ENCODE measurements at regions not wholly inside any gene's neighbourhood (a gene's known extent, or its start where the extent isn't known, plus 50 kb on each side); places are given as distances from the start of the nearest gene placed in this dataset.

- H3K9me3 ChIP-seq (replicated peaks): no peaks in the 10 kb centered on the region
- DNase-seq (ENCODE audit: low read depth in 1 of 2, low spot score in 2 of 2): no peak
- H3K4me1 ChIP-seq (replicated peaks): no peaks in the 10 kb centered on the region
- H3K27ac ChIP-seq: no peak overlapping the region
- H3K4me3 ChIP-seq: no peak overlapping the region
- no peaks in the 10 kb centered on the region for H3K27me3 ChIP-seq (replicated peaks)
- no peaks in the 10 kb centered on the region for H3K36me3 ChIP-seq
These were observed 540.2 kb downstream of the NXPH1 start for GRCh38 chr7:8973601-8974000.

- no peak overlapping the region for H3K27ac ChIP-seq
- no peaks in the 10 kb centered on the region for H3K9me3 ChIP-seq (replicated peaks)
- no peak for DNase-seq (ENCODE audit: low read depth in 1 of 2, low spot score in 2 of 2)
- no peaks in the 10 kb centered on the region for H3K27me3 ChIP-seq (replicated peaks)
- no peak overlapping the region for H3K4me3 ChIP-seq
- H3K4me1 ChIP-seq (replicated peaks): no peaks in the 10 kb centered on the region
- H3K36me3 ChIP-seq: no peaks in the 10 kb centered on the region
These were observed 542.3 kb downstream of the NXPH1 start for GRCh38 chr7:8975681-8976080.

- H3K36me3 ChIP-seq: no peaks in the 10 kb centered on the region
- no peak for DNase-seq (ENCODE audit: low read depth in 1 of 2, low spot score in 2 of 2)
- no peak overlapping the region for H3K27ac ChIP-seq
- no peaks in the 10 kb centered on the region for H3K27me3 ChIP-seq (replicated peaks)
- H3K4me3 ChIP-seq: no peak overlapping the region
- no peaks in the 10 kb centered on the region for H3K4me1 ChIP-seq (replicated peaks)
- H3K9me3 ChIP-seq (replicated peaks): no peaks in the 10 kb centered on the region; the same call in 1 of the 2 replicates
These were observed 549.1 kb downstream of the NXPH1 start for GRCh38 chr7:8982338-8982992.

- Histone ChIP-seq H3K27ac (no peak overlapping the region), H3K27me3 (replicated peaks) (no peaks in the 10 kb centered on the region), H3K4me3 (no peak overlapping the region), H3K9me3 (replicated peaks) (no peaks in the 10 kb centered on the region; the same call in 1 of the 2 replicates), H3K4me1 (replicated peaks) (no peaks in the 10 kb centered on the region), H3K36me3 (no peaks in the 10 kb centered on the region)
- no peak for DNase-seq (ENCODE audit: low read depth in 1 of 2, low spot score in 2 of 2)
These were observed 551.8 kb downstream of the NXPH1 start for GRCh38 chr7:8985255-8985654.

GRCh38 chr7:8988267-8988666, 554.9 kb downstream of the NXPH1 start:
- Histone ChIP-seq H3K4me3 (no peak overlapping the region), H3K27me3 (replicated peaks) (no peaks in the 10 kb centered on the region), H3K4me1 (replicated peaks) (no peaks in the 10 kb centered on the region), H3K36me3 (no peaks in the 10 kb centered on the region), H3K9me3 (replicated peaks) (no peaks in the 10 kb centered on the region; the same call in 1 of the 2 replicates), H3K27ac (no peak overlapping the region)
- no peak for DNase-seq (ENCODE audit: low read depth in 1 of 2, low spot score in 2 of 2)

- no peaks in the 10 kb centered on the region; the same call in 1 of the 2 replicates for H3K9me3 ChIP-seq (replicated peaks)
- H3K4me1 ChIP-seq (replicated peaks): no peaks in the 10 kb centered on the region
- no peak overlapping the region for H3K27ac ChIP-seq
- no peaks in the 10 kb centered on the region for H3K36me3 ChIP-seq
- H3K4me3 ChIP-seq: no peak overlapping the region
- DNase-seq (ENCODE audit: low read depth in 1 of 2, low spot score in 2 of 2): no peak
- no peaks in the 10 kb centered on the region for H3K27me3 ChIP-seq (replicated peaks)
These were observed 557.8 kb downstream of the NXPH1 start for GRCh38 chr7:8991159-8991558.

GRCh38 chr7:8998762-8999161, 565.4 kb downstream of the NXPH1 start:
- no peak for DNase-seq (ENCODE audit: low read depth in 1 of 2, low spot score in 2 of 2)
- Histone ChIP-seq H3K9me3 (replicated peaks) (no peaks in the 10 kb centered on the region), H3K36me3 (no peaks in the 10 kb centered on the region), H3K27me3 (replicated peaks) (no peaks in the 10 kb centered on the region), H3K4me1 (replicated peaks) (no peaks in the 10 kb centered on the region), H3K27ac (no peak overlapping the region), H3K4me3 (no peak overlapping the region)

GRCh38 chr7:9013940-9014339, 580.5 kb downstream of the NXPH1 start:
- H3K4me1 ChIP-seq (replicated peaks): no peaks in the 10 kb centered on the region

GRCh38 chr7:9017286-9017685, 583.9 kb downstream of the NXPH1 start:
- no peaks in the 10 kb centered on the region for H3K27me3 ChIP-seq (replicated peaks)
- H3K9me3 ChIP-seq (replicated peaks): peaks cover 3% of the 10 kb centered on the region; the same call in 1 of the 2 replicates
- no peak for DNase-seq (ENCODE audit: low read depth in 1 of 2, low spot score in 2 of 2)
- H3K4me1 ChIP-seq (replicated peaks): no peaks in the 10 kb centered on the region
- H3K4me3 ChIP-seq: no peak overlapping the region
- no peaks in the 10 kb centered on the region for H3K36me3 ChIP-seq
- no peak overlapping the region for H3K27ac ChIP-seq

More at GRCh38 chr7:9013940-9014339, 580.5 kb downstream of the NXPH1 start:
- Histone ChIP-seq H3K9me3 (replicated peaks) (peaks cover 3% of the 10 kb centered on the region; the same call in 1 of the 2 replicates), H3K36me3 (no peaks in the 10 kb centered on the region), H3K4me3 (no peak overlapping the region), H3K27ac (no peak overlapping the region), H3K27me3 (replicated peaks) (no peaks in the 10 kb centered on the region)
- DNase-seq (ENCODE audit: low read depth in 1 of 2, low spot score in 2 of 2): no peak

GRCh38 chr7:9022456-9022855, 589.0 kb downstream of the NXPH1 start:
- Histone ChIP-seq H3K27me3 (replicated peaks) (no peaks in the 10 kb centered on the region), H3K27ac (no peak overlapping the region)
- no peak for DNase-seq (ENCODE audit: low read depth in 1 of 2, low spot score in 2 of 2)

GRCh38 chr7:9023675-9024294, 590.4 kb downstream of the NXPH1 start:
- H3K27ac ChIP-seq: no peak overlapping the region
- H3K36me3 ChIP-seq: no peaks in the 10 kb centered on the region
- H3K27me3 ChIP-seq (replicated peaks): no peaks in the 10 kb centered on the region
- no peak overlapping the region for H3K4me3 ChIP-seq
- 0 out of 2 replicates have a peak, but pooled peaks cover 5% of the 10 kb centered on the region for H3K9me3 ChIP-seq (replicated peaks)
- no peaks in the 10 kb centered on the region for H3K4me1 ChIP-seq (replicated peaks)
- DNase-seq (ENCODE audit: low read depth in 1 of 2, low spot score in 2 of 2): no peak

More at GRCh38 chr7:9022456-9022855, 589.0 kb downstream of the NXPH1 start:
- no peak overlapping the region for H3K4me3 ChIP-seq
- H3K9me3 ChIP-seq (replicated peaks): 0 out of 2 replicates have a peak, but pooled peaks cover 5% of the 10 kb centered on the region
- H3K36me3 ChIP-seq: no peaks in the 10 kb centered on the region
- no peaks in the 10 kb centered on the region for H3K4me1 ChIP-seq (replicated peaks)

GRCh38 chr7:9026121-9026520, 592.7 kb downstream of the NXPH1 start:
- DNase-seq (ENCODE audit: low read depth in 1 of 2, low spot score in 2 of 2): no peak
- Histone ChIP-seq H3K36me3 (no peaks in the 10 kb centered on the region), H3K27me3 (replicated peaks) (no peaks in the 10 kb centered on the region), H3K4me3 (no peak overlapping the region), H3K27ac (no peak overlapping the region), H3K9me3 (replicated peaks) (0 out of 2 replicates have a peak, but pooled peaks cover 5% of the 10 kb centered on the region), H3K4me1 (replicated peaks) (no peaks in the 10 kb centered on the region)

- Histone ChIP-seq H3K4me3 (no peak overlapping the region), H3K27me3 (replicated peaks) (no peaks in the 10 kb centered on the region), H3K9me3 (replicated peaks) (0 out of 2 replicates have a peak, but pooled peaks cover 5% of the 10 kb centered on the region), H3K27ac (no peak overlapping the region), H3K36me3 (no peaks in the 10 kb centered on the region), H3K4me1 (replicated peaks) (no peaks in the 10 kb centered on the region)
- DNase-seq (ENCODE audit: low read depth in 1 of 2, low spot score in 2 of 2): no peak
These were observed 594.6 kb downstream of the NXPH1 start for GRCh38 chr7:9028012-9028411.

GRCh38 chr7:9029681-9030530, 596.5 kb downstream of the NXPH1 start:
- no peak for DNase-seq (ENCODE audit: low read depth in 1 of 2, low spot score in 2 of 2)

More at GRCh38 chr7:9029681-9030530, 596.5 kb downstream of the NXPH1 start:
- no peaks in the 10 kb centered on the region for H3K4me1 ChIP-seq (replicated peaks)
- H3K27ac ChIP-seq: no peak overlapping the region
- H3K27me3 ChIP-seq (replicated peaks): no peaks in the 10 kb centered on the region
- no peaks in the 10 kb centered on the region for H3K36me3 ChIP-seq
- H3K9me3 ChIP-seq (replicated peaks): no peaks in the 10 kb centered on the region; the same call in 1 of the 2 replicates
- H3K4me3 ChIP-seq: no peak overlapping the region

Measured in SJSA1 (cell line).